CMK (cell line): ENCODE measurements at regions not wholly inside any gene's neighbourhood (a gene's known extent, or its start where the extent isn't known, plus 50 kb on each side); places are given as distances from the start of the nearest gene placed in this dataset.
"Not testable (repeated sequence)": the region's sequence is repeated elsewhere in the genome, so short reads cannot be mapped to it uniquely, and the experiment has no call there.

Experiments
- DNase-seq: peaks from one replicate; pipeline ENCODE4 v3.0.0-alpha.2; 2010; ENCODE audit warnings: low read depth

DNA sequence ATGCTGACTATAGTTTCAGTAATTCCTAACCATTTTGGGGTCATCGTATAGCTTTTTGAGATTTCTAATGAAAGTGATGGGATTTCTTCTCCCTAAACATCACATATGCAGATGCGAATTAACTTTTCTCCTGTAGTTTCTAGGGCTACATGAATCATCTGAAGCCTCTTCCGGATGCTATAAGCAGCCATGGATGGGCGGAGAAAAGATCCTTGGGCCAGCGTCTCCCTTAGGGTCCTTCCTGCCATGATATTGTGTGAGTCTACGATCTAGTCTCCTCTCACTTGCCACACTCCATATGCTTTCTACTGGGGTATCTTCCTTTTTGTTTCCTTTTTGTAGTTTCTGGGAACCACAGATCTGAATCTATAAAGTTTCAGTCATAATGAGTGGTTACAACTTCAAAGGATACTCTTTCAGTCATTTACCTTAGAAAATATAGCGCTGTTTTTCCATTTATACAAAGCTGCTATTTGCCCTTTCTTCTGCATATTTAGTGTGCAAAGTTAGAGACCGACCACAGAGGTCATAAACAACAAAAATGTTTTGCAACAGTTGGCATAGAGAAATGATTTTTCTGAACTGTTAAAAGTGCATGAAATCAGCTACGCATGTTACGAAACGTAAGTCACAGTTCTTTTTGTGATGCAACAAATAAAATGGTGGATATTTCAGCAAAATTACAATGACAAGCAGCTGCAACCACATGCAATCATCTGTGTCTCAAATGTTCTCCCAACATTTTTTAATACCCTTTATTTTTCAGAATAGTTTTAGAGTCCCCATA is 396.2 kb upstream of the SLC35B3 start:
- no peak for DNase-seq

DNA sequence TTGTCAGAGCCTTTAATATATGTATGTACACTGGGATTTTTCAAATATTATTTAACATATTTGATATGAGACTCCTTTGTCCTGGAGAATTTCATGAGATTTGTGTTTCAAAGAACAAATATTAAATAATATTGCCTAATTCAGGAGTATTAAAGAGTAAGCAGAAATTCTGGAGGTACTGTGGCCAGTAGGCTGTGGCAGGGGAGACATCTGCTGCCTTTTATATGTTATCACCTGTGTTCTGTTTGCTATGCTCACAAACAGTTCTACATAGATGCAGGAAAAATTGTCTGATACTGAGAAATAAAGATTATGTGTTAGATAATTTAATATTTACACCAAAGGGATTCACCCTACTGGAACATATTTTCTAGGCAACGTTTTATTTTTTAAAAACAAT is 395.4 kb upstream of the SLC35B3 start:
- no peak for DNase-seq

DNA sequence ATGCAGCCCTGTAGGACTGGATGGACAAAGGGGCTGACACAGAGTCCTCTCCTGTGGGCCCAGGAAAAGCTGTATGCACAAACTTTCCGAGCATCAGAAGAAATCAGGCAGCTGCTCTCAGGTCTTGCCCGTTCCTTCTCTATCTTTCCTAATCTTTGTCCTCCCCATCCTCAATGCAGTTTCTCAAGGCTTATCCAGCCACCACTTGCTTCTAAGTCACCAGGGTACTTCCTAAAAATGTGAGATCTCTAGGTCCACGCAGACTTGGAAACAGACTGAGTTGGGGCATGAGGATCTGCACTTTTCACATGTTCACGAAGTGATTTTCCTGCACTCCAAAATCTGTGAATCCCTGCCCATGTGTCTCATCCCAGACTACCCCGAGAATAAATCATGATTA is 394.5 kb upstream of the SLC35B3 start:
- no peak for DNase-seq

DNA sequence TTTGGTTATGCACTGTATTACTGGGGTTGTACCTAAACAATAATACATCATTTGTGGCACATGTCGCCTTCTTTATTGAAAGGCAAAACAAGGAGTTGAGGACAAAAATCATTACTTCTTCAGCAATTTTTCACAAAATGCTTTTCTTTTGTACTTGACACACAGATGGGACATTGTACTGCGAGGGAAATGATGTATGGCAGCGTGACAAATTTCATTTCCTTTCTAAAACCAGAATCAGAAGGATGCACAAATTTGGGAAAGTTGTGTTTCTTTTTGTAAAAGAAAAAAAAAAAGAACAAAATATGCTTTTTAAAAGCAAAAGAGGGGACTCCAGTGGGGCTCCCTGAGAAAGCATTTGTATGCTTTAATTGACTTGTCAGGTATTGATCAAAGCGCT is 394.0 kb upstream of the SLC35B3 start:
- DNase-seq, result no peak

DNA sequence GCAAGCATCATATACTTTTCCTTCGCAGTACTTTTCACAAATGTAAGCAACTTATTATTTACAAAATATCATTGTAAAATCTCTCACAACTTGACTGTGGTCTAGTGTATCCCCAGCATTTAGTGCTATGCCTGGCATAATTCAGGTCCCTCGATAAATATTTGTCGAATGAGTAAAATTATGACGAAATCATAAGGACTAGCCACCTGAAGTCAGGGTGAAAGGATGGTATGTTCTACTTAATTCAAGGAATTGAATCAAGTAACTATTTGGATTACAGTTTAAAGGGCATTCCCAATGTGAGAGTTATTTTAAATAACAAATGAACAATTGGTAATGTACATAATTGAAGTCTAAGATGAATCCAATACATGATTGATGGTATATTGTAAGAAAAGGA is 393.0 kb upstream of the SLC35B3 start:
- no peak for DNase-seq

DNA sequence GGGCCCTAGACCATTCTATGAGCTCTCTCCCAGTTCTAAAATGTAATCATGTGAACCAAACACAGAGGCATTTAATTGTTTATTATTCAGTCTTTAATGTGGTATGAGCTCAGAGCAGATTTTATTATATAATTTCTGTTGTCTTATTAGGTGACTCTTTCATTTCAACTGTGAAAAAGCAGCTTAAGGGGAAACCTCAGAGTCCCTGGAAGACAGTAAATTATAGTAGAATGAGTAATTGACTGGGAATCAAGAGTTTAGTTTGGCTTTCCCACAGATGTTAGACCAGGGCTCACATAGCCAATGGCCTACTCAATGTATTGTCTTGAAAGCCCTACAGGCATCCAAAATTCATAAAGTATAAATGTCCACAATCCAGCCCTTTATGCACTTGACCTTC is 390.4 kb upstream of the SLC35B3 start:
- DNase-seq, result no peak

DNA sequence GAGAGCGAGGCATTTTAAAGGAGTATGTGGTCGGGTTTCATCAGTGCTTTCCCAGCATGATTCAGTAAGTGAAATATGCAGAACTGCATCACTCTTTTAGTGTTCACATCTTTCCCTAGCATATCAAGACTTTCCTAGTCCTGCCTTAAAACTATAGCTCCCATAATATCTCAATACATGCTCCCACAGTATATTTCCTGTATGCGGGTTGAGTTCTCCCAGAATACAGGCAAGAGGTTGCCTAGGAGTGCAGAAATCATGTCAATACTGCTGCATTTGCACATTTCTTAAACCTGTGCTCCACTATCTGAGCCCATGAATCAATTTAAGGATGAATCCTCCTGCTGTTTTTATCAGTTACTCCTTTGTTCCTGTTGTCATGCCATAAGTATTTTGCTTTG is 386.6 kb upstream of the SLC35B3 start:
- DNase-seq, result no peak

DNA sequence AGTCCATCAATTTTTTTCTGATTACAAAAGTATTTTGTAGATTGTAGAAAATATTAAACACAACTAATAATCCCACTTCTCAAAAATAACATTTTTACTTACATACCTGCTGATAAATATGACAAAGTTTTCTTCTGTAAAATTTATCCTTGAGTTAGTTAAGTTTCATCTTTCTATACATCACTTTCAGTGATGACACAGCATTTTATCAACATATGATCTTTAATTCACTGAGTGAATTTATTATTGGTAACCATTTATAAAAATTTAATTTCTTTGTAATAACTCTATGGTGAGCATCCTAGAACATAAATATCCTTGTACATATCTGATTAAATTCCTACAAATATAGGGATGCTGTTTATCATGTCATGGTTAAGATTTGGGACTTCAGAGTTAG is 385.0 kb upstream of the SLC35B3 start:
- no peak for DNase-seq

DNA sequence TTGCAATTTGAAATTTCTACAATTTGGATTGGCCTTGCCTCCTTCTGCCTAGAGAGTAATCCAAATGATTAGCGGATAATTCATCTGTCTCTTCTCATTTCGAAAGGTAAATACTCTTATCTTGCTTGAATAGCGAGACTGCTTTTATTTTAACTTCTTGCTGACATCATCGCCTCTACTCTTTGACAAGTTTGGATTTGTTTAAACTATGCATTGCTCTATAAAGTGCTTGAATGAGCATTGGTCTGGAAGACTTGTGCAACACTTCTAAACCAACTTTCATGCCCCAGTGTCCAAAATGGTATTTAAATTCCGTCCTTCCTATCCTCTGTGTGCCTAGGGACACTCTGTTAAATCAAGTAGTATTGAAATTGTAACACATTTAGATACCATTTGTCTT is 384.1 kb upstream of the SLC35B3 start:
- no peak for DNase-seq

DNA sequence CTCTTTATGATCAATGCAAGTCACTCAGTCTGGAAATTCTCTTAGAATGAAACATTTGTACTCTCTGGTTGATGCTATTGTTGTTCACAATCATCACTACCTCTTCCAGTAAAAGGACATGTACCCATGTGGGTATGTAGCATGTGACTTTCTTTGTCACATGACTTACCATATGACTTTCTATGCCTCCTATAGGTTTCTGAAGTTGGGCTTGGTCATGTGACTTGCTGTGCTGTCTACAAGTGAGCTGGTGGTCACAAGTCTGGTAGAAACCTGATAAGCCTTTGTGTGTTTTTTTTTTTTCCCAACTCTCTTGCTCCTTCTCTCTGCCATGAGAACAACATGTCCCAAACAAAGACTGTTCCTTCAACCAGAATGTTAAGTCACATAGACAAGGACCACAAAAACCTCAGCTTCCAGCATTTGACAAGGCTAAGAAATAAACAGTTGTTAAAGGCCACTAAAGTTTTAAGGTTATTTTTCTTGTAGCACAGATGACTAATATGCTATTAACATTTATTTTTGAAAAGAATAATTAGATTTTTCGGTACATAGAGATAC is 379.2 kb upstream of the SLC35B3 start:
- no peak for DNase-seq

DNA sequence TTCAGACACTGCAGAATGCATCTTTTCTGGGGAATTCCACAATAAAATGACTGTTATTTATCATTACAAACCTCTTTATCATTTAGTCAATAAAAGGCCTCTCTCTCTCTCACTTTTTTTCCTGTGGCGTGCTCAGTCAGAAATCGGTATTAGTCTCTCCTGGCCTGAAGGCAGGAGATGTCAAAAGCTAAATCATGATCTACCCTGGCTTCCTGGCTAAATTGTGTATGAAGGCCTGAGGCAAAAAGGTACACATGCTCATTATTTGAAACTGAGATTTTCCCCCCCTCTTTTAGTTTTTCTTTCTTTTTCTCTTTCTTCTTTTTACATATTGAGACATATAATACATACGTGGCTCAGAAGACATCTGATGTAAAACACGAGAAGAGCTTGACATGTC is 375.0 kb upstream of the SLC35B3 start:
- no peak for DNase-seq

DNA sequence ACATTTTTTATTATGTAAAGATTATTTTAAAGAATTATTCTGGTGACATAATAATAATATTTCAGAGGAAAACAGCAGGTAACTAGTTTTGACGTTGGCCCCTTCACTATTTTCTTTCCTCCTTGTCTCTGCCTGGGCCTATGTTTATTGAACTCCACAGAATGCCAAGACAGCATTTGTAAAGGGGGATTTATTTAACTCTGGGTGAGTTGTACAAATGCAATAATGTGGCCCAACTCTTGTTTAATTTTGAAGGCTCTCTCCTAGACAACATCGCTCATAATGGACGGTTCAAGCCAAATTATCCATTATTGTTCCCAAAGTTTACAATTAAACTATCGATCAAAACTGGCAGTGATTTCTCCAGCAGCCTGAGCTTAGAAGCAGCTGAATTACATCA is 374.3 kb upstream of the SLC35B3 start:
- DNase-seq, result no peak

DNA sequence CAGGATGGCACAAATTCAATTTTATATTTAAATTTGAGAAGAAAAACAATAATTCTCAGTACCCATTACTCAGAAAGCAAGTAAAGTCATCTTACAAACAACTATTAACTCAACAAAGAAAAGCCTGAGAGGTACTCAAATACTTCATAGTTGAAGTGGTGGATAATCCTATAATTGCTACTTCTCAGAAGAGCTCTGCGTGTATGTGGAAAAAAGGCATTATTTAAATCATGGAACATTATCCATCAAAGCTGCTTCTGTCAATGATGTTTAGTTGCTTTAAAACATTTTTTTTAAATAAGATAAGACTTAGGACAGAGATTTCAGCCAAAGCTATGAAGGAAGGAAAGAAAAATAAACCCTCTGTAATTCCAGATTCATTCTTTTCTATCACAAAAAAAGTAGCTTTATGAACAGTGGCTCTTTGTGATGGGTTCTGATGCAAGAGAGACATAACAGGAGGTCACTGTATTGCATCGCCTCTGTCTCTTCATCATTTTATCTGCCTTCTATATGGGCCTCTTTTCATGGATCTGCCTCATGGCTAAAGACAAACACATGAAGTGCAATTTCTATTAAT is 367.9 kb upstream of the SLC35B3 start:
- DNase-seq, result no peak

DNA sequence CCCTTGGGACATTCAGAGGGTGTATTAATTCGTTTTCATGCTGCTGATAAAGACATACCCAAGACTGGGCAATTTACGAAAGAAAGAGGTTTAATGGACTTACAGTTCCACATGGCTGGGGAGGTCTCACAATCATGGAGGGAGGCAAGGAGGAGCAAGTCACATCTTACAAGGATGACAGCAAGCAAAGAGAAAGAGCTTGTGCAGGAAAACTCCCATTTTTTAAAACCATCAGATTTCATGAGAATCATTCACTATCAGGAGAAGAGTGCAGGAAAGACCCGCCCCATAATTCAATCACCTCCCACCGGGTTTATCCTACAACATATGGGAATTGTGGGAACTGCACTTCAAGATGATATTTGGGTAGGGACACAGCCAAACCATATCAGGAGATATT is 367.1 kb upstream of the SLC35B3 start:
- DNase-seq, result not testable (repeated sequence)

DNA sequence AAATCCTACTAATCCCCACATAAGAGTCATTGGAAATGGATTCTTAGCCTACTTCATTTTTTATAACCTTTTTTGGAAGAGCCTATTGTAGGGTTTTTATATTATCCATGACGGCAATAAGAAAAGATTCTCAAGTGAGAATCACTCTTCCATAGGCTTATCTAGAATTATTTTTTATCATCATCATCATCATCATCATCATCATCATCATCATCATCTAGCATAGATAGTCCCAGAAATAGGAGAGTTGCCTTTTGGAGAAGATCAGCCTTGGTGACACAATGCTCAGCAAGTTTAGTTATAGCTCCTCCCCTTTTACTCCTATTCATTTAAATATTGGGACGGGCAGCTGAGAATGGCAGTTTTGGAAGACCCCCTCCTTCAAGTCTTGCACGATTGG is 359.1 kb upstream of the SLC35B3 start:
- no peak for DNase-seq

DNA sequence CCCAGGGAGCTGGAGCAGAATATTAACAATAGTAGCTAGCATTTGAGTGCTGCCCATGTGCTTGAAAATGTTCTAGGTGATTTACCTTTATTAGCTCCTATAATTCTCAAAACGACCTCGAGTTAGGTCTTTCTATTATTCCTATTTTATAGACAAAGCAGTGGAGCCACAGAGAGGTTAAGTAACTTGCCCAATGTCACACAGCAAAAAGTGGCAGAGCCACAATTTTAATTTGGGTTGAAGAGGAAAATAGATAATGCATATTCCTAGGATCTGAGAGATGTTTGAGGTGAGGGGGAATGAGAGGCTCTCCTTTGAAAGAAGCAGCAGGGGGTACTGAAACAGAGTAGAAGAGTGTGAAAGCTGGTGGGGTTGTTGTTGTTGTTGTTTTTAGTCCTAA is 354.5 kb upstream of the SLC35B3 start:
- no peak for DNase-seq

DNA sequence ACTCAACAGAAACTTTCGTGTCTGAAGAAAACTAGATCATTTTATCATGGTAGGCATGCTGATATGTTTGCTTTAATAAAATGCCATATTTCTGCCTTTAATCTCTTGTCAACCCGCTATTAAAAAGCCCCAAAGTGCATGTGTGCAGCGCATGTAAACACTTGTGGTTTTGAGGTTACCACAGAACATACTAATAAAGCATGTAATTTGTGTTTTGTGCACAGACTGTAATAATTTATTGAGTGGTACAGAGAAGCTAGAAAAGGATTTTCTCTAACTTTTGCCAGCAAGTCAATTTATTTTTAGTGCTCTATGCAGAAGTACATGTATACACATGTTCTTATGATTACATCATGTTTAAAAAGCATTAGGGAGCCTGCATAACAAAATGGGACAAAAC is 349.9 kb upstream of the SLC35B3 start:
- DNase-seq, result no peak

DNA sequence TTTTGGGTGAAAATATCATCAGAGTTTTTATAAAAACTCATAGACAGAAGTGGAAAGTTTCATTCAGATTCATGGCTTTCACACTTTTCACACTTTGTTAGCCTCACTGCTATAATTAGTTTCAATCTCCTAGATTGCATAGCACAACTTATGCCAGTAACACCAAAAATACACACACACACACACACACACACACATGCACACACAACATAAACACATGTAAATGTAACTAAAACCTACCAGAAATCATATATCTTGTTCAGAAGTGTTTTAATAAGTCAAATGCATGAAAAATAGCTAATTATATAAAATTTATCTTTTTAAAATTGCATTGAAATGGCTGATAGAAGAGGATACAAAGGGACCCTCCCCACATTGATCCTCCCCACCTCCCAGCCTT is 347.8 kb upstream of the SLC35B3 start:
- DNase-seq, result no peak

DNA sequence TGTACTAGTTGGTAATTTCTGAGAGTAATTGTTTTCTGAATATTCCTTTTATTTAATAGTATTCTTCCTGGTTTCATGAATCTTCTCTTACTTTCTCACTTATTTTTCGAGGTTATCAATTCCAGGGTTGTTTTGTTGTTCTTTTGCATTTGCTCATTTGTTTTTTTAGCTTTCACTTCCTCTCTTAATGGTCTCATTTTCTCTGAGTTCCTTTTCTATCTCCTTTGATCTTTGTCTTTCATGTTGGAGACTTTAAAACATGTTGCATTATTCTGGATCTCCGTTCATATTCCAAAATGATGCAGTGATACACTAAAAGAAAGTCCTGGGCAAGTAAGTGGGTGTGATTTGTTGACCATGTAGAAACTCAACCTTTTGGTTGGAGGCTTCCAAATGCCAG is 345.3 kb upstream of the SLC35B3 start:
- DNase-seq, result no peak

DNA sequence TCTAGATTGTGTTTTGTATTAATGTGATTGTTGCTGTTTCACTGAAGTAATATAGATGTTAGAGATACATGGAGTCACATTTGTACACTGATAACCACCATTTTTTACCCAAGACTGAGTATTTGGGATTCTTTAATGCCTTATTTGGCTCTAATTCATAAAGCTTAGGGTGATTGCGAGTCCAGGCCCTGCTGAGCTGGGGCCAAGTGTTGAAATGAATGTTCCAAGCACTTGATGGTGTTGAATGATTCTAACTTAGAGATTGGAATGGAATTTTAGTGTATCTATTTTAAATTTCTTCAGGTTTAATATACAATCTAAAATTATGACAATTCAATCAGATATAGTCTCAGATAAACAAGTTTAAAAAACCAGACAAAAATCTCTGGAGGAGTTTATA is 329.4 kb upstream of the SLC35B3 start:
- DNase-seq, result no peak

DNA sequence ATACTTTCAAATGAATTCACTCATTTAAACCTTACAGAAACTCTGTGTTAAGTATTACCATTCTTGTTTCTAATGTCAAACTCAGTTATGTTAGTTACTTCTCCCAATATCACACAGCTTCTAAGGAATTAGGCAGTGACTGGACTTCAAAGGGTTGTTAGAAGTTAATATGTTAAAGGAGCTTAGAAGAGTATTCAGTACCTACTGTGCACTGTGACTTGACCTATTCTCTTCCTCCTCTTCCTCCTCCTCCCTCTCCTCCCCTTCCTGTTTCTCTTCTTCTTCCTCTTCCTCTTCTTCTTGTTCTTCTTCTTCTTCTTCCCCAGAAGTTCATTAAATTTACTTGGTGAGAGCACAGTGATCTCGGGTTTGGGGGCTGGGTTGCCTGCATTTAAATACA is 325.6 kb upstream of the SLC35B3 start:
- no peak for DNase-seq

DNA sequence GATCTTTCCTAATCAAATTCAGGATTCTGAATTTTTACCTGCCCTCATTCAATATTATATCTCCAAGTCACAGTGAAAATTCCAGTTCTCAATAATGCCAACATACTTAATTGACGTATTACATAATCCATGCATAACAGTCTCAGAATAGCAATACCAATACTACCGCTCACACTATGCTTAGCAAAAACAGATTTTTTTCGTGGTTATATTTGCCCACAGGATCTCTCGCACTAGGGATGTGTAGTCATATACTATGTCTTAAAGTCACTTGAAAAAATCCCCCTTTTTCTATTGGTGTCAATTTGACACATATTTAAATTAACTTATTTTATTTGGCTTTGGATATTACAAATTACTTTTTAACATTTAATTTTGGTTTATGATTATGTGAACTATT is 323.1 kb upstream of the SLC35B3 start:
- no peak for DNase-seq

DNA sequence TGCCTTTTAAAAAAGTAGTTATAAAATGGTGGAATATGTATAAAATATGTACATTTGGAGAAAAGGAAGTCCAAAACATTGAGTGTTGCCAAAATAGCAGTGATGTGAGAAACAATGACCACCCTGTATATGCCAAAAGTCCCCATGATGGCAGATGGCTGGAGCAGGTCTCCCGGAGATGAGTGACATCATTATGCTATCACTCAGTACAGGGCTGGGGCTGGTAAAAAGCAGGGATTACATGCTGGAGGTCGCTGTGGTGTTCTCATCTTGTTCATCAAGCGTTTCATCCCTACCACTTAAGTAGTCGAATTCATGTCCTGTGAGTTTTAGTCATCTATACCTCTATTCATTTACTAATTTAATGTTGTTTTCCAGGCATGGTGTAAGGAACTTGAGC is 315.3 kb upstream of the SLC35B3 start:
- DNase-seq, result no peak

DNA sequence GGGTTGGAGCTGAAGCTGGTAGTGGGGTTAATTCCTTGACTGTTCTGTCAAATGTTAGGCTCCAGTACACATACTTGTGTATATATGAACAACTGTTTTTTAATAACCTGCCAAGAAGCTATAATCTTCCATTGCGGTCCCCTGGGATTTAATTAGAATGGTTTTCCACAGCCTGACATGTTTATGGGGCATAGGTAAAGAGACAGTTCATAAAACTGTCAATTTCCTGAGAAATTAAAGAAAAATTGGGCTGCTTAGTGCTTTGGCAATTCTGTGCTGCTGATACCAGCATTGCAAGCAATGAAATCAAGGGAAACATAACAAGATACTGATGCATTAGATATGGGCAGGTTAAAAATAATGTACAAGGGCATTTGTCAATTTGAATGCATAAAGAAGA is 314.1 kb upstream of the SLC35B3 start:
- DNase-seq, result no peak
